GM19455 (cell line): ENCODE measurements at regions not wholly inside any gene's neighbourhood (a gene's known extent, or its start where the extent isn't known, plus 50 kb on each side); places are given as distances from the start of the nearest gene placed in this dataset.
A peak's percentile ranks its signal among the peaks of the same experiment; 100 is the strongest.
"Not testable (repeated sequence)": the region's sequence is repeated elsewhere in the genome, so short reads cannot be mapped to it uniquely, and the experiment has no call there.

ENCODE experiments used
- ATAC-seq: cut with Tn5 transposase; IDR thresholded peaks from one replicate; pipeline ENCODE4 v1.9.1; 2021; ENCODE audit not compliant: unreplicated experiment

DNA sequence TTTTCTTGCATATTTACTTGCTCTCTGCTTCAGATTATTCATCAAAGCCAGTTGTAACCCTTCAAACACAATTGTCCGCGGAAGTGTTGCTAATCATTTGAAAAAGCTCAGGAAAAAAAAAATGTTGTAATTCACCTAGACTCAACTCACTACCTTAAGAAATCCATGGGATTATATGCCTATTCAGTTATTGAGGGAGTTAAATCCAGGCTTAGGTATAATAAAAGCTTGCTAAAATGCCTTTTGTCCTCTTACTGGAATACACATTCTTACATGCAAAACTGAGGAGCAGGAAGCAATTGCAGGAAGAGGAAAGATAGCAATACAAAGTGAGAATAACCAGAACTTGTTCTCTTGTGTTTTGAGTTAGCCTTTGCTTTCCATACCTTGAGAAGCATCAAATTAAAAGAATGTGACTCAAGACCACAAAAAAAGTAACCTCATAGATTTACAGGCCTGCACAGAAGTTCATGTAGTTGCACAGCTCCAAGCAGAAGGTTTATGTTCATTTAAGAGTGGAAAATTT, 91.4 kb upstream of the FAM241A start:
- no peak for ATAC-seq

DNA sequence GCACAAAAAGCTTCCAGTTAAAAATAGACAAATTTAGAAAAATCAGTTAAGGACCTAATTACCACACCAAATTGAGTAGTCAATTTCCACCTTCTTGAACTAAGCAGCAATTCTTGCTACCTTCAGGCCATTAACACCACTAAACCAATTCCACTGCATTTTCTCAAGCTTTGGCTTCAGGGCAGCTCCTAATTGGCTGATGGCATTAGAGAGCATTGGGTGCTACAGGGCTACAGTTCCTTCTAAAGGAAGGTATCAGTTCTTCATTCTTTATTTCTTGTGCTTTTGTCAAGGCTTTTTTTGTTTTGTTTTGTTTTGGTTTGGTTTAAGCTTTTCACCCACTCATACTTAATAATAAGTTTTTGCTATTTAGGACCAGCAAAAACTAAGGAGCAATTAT, 90.2 kb upstream of the FAM241A start:
- ATAC-seq = no peak

DNA sequence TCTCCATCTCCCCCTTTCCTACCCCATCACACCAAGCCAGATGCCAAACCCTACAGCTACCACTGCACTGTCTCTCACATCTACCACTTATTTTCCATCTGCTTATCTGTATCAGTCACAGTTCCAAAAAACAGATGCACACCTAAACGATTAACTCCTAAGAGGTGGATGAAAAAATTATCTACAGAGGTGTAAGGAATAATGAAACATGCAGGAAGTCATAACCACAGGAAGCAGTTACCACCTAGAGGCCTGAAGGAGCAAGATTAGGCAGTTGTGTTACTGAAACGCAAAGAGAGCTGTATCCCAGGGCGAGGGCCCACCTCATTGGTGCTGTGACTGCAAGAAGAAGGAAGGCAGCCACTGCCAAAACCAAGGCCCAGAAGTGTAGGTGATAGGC, 87.8 kb upstream of the FAM241A start:
- ATAC-seq = no peak

DNA sequence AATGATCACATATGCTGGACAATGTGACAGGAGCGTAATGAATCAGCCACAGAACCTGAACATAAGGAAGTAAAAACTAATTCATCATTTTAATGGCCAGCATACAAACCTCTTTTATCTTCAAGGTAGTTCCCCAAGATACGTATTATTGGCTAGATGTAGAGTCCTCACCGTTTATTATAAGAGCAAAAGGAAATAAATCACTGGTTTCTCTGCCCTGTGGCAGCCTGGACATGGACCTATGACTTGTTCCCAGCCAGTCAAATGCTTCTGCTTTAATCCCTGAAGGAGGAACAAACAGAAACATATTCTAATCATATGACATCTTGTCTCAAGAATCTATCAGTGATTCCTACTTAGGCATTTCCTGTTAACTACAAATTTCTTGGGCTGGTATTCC, 86.8 kb upstream of the FAM241A start:
- no peak for ATAC-seq

DNA sequence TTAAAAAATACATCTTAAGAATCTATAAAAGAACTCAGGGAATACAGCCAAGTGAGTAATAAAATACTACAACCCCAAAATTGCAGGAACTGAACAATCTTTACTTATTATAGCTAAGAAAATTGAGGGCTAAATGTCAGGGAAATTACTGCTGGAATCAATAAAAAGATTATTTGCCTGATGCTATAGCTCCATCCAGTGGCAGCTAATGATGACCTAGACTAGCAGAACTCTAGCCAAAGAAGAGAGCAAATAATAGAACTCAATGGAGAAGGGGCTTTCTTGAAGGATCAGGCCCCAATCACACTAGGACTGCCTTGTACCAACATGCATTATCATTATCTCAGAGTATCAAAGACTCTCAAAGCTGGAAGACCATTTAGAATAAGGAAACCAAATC, 85.0 kb upstream of the FAM241A start:
- ATAC-seq = no peak

DNA sequence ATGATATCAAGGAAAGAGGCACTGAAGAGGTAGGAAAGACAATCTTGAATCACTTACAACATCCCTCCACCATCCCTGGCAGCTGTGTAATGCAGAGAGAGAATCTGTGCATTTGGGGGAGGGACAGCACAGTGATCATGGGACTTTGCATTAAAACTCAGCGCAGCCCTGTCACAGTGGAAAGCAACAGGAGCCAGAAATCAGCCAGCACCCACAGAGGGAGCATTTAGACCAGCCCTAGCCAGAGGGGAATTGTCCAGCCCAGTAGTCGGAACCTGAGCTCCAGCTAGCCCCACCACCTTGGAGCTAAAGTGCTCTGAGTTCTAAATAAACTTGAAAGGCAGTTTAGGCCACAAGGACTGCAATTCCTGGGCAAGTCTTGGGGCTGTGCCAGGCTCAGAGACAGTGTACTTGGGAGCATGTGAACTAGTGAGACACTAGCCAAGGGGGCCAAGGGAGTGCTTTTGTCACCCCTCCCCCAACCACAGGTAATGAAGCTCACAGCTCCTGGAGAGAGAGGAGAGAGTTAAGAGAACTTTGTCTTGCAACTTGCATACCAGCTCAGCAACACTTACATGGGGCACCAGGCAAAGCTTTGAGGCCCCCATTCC, 83.9 kb upstream of the FAM241A start:
- ATAC-seq = no peak

DNA sequence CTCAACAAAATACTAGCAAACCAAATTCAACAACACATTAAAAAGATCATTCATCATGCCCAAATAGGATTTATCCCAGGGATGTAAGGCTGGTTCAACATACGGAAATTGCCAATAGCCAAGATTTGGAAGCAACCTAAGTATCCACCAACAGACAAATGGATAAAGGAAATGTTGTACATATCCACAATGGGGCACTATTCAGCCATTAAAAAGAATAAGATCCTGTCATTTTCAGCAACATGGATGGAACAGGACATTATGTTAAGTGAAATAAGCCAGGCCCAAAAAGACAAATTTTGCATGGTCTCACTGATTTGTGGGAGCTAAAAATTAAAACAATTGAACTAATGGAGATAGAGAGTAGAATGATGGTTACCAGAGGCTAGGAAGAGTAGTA, 82.0 kb upstream of the FAM241A start:
- ATAC-seq = no peak

DNA sequence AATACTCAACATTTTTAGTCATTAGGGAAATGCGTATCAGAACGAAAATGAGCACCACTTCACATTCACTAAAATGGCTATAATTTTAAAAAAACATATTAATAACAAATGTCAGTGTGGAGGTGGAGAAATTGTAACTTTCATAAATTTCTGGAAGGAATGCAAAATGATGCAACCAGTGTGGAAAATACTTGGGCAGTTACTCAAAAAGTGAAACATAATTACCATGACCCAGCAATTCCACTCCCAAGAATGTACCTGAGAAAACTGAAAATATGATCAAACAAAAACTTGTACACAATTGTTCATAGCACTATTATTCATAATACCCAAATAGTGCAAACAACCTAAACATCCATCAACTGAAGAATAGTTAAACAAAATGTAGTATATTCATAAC, 76.1 kb upstream of the FAM241A start:
- ATAC-seq = no peak

DNA sequence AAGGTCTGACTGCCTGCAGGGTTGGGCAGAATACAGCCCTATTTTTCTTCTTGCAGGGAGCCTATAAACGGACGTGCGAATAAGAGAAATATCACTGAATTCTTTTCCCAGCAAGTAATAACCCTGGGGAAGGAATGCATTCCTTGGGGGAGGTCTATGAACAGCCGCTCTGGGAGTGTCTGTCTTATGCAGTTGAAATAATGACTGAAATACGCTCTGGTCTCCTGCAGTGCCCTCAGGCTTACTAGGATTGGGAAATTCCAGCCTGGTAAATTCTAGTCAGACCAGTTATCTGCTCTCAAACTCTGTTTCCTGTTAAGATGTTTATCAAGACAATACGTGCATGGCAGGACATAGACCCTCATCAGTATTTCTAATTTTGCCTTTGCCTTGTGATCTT, 72.1 kb upstream of the FAM241A start:
- no peak for ATAC-seq

DNA sequence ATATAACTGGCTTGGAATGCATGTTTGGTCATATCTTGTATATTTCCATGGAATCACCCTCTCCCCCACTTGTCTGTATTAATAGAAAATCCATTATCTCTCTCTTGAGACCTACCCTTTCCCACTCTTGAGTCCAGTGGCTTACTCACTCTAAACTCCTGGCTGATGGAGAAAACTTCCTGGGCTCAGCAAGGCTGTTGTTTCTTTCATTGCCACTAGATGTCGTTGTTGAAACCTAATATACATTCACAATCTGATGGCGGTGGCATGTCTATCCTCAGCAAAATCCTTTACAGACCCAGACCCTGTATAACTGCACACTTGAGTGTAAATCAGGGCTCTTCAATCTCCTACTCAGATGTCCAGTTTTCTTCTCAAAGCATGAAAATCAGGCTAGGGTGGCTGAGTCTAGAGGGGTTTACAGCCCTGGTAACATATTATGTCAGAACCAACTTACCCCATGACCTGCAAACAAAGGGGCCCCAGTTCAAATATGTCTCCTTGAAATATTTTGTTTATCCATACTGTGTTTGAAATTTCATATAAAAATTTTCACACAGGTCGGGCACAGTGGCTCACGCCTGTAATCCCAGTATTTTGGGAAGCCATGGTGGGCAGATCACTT, 70.0 kb upstream of the FAM241A start:
- ATAC-seq = peak; percentile 77

DNA sequence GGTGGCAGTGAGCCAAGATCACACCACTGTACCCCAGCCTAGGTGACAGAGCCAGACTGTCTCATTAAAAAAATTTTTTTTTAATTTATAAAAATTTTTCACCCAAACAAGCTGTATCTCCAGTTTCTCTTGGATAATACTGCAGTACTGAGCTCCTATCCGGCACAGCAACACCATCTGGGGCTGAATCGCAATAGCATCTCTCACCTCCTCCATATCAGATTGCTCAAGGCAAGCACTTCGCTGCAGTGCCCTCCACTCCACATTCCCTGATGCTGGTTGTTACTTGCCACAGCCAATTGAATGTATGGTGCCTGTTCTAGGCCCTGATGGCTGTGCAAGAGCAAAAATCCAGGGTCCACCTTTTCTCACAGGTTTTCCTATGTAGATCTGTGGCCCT, 69.3 kb upstream of the FAM241A start:
- ATAC-seq = no peak

DNA sequence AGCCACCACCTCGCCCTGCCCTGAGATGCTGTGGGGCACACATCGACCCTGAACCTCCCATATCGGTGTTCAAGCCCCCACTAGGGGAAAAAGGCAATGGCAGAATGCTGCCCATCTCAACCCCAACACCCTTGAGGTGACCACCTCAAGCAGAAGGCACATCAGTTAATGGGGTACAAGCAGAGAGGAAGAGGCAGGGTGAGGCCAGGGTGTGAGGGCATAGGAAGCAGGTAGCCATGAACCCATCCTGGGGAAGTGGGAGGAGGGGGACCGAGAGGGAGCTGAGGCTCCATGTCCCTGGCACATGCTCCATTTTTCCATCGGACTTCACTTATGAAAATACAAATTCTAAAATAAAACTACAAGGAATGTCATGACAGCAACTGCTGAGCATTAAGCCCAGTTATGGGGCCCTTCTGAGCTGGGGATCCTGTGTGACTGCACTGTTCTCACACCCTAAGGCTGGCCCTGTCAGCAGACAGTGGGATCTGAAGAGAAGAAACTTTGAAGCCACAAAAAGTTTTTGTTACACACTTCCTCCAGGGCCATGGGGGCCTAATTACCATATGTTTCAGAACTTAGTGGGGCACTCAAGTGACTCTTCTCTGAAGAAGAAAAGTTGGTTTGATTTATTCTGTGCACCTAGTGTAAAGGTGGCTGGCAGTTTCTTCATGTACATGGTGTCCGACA, 68.2 kb upstream of the FAM241A start:
- no peak for ATAC-seq

DNA sequence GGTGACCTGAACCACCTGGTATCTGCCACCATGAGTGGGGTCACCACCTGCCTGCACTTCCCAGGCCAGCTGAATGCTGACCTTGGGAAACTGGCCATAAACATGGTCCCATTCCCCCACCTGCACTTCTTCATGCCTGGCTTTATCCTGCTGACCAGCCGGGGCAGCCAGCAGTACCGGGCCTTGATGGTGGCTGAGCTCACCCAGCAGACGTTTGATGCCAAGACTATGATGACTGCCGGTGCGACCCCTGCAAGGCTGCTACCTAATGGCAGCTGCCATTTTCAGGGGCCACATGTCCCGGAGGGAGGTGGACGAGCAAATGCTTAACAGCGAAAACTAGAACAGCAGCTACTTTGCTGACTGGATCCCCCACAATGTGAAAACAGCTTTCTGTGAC, 67.5 kb upstream of the FAM241A start:
- no peak for ATAC-seq

DNA sequence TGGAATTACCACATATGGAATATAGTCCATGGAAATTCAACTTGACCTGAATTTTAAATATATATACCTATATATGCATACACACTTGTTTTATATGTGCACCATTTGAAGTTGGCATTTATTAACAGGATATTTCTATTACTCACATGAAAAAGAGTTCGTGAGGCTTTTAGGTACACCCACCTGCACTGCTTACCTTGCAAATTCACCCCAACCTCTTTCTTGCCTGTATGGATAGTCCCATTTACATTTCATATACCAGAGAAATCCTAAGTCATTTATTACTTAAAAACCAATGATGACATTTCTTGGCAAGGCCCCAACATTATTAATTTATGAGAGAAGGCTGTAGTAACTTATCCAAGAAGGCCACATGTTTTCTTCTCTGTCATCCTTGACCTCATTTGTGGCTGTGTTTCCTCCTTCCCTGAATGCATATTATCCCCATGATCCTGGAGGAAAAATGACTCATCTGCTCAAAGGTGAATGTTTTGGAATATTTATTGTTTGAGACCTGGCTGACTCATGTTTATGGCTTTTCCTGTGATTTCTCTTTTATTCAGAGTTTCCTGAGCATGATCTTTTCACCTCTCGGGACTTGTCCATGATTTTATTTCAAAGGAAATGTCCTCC, 62.2 kb upstream of the FAM241A start:
- ATAC-seq = no peak

DNA sequence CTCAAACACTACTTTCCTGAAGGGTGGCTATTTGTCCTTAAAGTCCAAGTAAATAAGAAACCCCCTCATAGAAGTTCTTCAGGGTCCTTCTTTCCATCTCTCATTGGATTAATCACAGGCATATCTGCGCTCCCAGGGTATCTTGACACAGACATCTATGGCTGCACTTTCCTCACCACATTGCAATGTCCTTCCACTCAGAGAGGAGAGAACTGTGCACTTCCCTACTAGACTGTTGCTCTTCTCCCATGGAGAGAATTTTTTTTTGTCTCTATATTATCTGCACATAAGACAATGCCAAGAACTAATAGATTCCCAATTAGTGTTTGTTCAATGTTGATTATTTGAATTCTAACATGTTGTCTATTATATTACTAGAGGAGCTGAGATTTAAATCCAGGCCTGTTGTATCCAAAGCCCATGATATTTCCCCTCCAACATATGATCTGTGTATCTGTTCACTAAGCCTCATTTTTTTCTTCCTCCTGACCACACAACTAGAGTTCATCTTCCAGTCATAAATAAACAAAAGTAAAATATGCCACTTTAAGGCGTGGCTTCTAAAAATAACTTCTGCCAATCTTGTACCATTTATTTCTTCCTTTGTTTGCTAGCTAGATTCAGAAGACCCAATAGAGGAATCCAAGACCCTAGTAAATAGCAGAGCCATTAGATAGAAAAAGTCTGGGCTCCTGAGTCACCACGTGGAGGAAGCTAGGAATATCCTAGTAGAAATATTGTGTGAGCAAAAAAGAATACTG, 61.5 kb upstream of the FAM241A start:
- ATAC-seq = no peak

DNA sequence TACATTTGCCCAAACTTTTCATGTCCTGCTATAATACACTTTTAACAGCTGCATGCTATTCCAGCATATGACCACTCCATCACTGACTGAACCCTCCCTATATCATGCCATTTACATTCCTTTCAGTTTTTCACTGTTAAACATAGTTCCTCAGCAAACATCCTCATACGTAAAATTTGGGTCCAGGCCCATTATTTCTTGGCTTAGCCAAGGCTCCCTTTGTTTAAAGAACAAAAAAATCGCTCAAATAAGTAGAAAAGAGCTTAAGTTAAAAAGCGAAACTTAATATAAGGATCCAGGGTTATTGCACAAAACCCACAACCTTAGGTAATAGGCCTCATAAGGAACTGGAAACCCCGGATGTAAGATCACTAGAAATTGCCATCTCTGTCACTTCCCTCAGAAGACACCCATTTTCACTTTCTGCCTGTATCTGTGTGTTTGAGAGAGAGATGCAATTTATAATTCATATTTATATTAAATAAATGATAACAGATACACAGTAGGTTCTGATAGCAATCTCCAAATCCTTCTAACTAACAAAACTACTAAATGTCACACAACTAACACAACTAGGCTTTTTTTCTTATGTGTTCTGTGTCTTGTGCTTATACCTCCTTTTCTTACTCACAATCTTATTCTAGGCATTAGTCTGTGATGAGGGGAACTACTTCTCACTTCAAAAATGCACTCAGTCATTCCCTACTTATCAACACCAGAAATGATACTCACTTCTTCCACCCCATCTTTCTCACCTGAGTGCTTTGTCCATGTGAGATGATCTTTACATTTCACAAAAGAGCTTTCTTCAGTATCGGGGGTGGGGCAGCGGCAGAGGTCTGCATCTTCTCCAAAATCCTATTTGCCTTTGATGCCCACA, 59.9 kb upstream of the FAM241A start:
- no peak for ATAC-seq

DNA sequence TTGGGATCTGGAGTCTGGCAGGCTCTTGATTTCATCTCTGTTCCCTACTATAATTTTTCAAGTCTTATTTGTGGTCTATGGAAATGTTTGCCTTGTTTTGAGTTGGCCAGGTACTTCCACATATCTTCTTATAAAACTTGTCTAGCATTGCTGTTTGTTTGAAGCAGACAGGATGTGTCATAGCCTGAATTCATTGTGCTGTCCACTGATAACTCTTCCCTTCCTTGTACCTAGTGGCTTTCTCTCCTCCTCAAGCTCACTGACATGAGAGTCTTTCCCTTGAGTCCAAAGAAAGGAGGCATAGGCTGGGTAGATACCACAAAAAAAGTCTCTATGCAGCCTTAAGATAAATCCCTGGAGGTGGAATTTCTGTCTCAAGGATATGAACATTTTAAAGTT, 59.2 kb upstream of the FAM241A start:
- ATAC-seq = no peak

DNA sequence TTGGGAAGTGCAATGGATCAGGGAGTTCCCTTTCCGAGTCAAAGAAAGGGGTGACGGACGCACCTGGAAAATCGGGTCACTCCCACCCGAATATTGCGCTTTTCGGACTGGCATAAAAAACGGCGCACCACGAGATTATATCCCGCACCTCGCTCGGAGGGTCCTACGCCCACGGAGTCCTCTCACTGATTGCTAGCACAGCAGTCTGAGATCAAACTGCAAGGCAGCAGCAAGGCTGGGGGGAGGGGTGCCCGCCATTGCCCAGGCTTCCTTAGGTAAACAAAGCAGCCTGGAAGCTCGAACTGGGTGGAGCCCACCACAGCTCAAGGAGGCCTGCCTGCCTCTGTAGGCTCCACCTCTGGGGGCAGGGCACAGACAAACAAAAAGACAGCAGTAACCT, 58.6 kb upstream of the FAM241A start:
- not testable (repeated sequence) for ATAC-seq

DNA sequence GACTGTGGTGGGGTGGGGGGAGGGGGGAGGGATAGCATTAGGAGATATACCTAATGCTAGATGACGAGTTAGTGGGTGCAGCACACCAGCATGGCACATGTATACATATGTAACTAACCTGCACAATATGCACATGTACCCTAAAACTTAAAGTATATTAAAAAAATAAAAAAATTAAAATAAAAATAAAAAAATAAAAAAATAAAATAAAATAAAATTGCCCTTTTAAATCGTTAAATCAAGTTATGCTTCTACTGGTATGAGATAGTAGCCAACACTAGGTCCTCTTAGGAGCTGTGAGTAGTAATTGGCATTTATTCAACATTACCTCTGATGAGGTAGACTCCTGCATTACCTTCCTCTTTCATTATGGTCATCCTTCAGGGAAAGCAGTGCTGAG, 52.9 kb upstream of the FAM241A start:
- not testable (repeated sequence) for ATAC-seq

DNA sequence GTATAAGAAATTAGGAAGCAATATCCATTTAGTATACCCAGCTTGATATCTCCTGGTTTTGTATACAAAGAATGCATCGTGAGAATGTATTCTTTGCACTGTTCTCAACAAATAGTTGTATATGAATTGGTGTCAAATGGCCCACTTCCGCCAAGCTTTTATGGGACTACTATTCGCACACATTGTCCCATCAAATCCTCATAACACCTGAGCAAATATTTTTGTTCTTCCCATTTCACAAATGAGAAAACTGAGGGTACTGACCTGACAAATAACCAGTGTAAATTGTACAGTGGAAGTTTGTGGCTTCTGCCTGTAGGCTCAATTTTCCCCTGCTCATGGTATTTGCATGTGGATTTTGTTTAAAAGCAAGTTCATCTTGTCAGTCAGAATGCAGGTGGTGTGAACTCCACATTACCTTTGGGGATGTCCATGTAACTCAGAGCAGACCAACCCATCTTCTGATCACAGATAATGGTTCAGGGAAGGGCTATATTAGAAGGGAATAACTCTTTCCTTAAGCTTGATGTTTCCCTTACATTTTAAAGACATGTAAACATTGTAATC, 51.5 kb upstream of the FAM241A start:
- ATAC-seq = no peak
